Activated CD8-positive, alpha-beta memory T cell treated with anti-CD3 and anti-CD28 coated beads for 36 hours (primary cell): ENCODE measurements at regions not wholly inside any gene's neighbourhood (a gene's known extent, or its start where the extent isn't known, plus 50 kb on each side); places are given as distances from the start of the nearest gene placed in this dataset.

Experiments
- CTCF ChIA-PET: fragments of 350-600 bp; sonication (Branson Sonifier 250); formaldehyde crosslinking; loops from one replicate; lab custom pipeline; 2021; ENCODE audit warnings: antibody characterized with exemption; lab: Charles Lee
- POLR2A ChIA-PET: fragments of 350-600 bp; sonication (Branson Sonifier 250); formaldehyde crosslinking; loops from one replicate; lab custom pipeline; 2021; ENCODE audit warnings: antibody characterized with exemption; lab: Charles Lee

DNA sequence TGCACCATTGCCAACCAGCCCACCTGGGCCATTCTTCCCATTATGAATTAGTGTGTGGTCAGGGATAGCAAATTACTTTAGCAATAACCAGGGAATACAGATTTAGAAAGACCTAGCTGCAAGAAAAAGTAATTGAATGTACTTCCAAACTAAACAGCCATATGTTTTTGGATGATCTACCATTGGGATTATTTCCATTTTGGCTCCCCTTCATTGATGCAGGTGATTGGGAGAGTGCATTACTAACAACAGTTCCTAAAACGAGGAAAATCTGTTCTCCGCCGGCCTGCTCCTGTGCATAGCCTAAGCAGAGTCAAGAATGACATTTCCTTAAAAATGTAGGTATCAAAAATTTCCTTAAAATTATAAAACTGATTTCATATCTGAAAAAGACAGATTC lies 58.5 kb downstream of the MAIP1 start:
- CTCF ChIA-PET: no interaction called here
- POLR2A ChIA-PET: no interaction called here

DNA sequence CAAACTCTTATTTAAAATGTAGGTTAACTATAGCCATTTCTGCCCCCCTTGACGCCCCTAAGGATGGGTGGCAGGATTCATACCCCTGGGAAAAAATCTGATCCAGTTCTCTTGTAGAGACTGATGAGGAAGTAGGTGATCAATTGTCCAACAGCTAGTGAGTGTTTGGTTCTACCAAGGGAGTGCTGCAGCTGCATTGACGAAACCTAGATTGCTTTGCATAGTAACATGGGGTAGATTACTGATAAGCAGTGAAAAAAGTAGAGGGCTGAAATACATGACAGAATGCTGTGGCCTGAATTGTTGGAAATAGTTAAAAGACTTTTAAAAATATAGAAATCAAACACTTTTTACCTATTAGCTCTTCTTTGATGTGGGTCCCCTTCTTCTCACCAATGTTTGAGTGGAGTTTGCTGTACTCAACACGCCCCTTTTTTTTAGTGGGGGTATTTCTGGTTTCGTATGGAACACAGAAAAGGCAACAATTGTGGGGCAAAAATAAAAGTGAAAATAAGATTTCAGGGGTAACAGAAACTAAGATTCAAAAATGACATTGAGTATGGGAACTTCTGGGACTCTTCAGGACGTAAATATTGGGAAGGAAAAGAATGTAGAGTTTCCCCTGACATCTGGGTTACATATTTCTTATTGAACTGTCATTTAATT lies 66.2 kb downstream of the MAIP1 start:
- CTCF ChIA-PET: no interaction called here
- POLR2A ChIA-PET: no interaction called here

DNA sequence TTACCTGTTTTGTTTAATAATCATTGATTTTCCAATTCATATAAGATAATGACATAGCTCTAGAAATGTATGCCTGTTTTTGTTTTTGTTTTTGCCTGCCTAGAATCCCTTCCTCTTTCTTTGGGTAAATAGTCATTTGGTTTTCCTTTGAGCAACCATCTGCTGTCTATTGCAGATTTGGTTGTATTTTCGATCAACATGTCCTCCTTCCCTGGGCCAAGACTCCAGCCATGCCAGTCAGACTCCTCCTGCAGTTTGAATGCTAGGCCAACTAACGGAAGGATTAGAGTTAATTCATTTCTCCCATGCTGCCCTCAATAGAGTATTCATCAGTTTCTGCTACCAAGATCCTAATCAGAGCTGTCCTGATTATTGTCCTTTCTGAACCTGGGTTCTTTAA lies 67.1 kb downstream of the MAIP1 start:
- CTCF ChIA-PET: no interaction called here
- POLR2A ChIA-PET: no interaction called here

DNA sequence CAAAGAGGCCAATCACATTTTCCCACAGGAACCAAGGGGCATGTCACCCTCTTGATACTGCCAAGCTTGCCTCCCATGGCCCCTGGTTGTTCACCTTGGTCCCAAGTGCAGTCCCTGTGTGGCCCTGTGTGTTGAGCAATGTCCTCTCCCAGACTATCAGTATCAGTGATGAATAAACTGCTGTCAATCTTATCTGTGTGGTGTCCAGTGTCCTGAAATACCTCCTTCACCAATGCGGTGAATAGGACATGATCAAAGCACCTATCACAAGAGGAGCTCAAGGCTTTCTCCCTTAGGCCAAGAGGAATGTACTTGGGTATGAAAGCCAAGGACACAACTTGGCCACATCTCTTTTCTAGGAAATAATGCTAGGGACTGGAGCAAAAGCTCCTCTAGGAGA lies 68.2 kb downstream of the MAIP1 start:
- CTCF ChIA-PET: no interaction called here
- POLR2A ChIA-PET: no interaction called here

DNA sequence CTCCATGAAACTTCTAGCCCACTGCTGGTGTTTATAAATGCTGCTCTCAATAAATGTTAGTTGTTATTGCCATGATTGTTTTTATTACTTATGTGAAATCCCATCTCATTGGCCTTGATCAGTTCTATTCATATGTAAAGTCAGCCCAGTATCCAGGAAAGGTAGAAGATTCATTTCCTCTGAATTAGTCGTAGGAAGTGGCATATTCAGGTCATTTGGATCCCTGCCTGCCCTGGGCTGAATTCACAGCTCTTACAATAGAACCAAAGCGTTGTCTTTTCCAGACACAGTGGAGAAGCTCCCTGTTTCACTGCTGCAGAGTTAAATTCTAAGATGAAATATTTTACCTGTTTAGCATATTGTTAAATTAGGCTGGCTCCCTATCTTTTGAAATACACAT lies 70.3 kb downstream of the MAIP1 start:
- CTCF ChIA-PET: no interaction called here
- POLR2A ChIA-PET: no interaction called here

DNA sequence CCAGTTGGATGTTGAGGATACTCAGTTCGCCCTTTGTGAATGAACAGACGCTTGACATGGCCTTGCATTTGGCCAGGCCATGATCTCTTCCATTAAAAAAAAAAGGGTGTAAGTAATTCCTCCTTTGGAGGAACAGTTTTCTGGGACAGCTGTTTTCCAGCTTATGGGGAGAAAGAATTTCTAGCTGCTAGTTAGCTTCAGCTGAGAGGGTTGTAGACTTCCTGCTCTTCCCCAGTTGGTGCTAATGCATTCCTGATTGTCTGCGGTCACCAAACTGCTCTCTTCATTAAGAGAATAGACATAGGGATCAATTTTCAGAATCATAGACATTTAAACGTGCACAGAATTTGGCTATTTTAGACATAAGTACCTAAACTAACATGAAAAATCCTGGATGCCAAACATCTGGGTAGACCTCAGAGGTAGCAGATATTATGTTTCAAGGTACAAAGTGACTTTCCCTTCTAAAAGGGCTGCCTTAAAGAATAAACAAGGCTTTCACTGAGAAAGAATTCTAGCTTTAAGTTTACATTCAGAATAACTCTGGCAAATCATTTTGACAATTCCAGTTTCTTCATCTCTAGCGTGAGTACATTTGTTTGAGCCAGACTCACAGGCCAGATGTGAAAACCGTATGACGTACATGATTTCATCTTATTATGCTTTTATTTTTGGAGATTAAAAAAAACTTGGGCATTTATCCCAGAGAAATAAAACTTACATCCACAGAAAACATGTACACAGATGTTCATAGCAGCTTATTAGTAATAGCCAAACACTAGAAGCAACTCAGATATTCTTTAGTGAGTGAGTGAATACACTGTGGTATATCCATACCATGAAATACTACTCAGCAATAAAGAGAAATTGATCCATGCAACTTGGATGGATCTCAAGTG lies 71.2 kb downstream of the MAIP1 start:
- ChIA-PET CTCF (no interaction called here), POLR2A (no interaction called here)

DNA sequence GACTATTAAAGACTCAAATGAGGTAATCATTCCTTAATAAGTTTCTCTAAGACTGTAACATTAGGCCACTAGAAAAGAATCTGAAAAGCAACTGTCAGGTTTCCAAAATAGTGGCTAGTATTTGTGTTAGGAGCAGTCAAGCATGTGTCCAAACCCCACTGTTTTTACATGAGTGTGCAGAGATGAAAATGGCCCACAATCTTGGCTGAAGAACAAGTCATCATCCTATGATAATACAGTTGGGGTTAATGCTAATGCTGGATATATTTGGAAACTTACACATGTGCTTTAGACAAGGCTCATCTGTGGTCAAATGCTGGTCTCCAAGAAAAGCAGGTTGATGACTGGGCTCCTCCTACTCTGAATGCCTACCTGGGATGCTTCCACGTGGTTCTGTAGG lies 73.6 kb downstream of the MAIP1 start:
- ChIA-PET POLR2A (no interaction called here), CTCF (no interaction called here)

DNA sequence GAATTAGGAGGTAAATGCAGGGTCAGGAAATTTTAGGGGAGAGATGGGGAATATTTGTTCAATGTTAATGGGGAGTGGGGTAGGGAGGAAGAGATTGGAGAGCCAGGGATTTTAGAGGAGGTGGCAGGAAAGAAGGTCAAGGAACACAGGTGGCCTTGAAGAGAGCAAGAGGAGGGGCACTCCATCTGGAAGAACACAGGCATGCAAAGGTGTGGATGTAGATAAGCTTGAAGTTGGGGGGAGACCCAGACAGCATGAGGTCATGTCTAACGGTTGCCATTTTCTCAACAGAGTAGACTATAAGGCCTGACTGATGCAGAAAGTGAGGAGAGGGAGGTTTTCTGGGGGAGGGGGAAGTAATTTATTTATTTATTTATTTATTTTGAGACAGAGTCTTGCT lies 77.5 kb downstream of the MAIP1 start:
- ChIA-PET POLR2A (no interaction called here), CTCF (no interaction called here)

DNA sequence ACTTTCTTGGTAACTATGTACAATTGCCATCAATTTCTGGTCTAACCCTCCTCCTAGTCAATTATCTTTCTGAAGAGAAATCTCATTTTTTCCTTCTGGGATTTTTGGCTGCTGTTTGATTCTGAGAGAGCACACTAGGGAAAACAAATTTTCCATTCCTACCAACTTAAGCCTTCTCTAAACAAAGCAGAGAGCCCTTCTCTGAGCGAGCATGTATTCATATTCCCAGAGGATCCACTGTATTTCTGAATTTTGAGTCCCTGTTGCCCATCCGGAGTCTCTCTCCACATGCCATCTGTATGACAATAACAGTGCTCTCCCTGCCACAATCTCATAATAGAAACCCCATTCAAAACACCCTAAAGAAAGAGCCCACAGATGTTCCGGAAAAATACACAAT lies 78.5 kb downstream of the MAIP1 start:
- ChIA-PET POLR2A (no interaction called here), CTCF (no interaction called here)

DNA sequence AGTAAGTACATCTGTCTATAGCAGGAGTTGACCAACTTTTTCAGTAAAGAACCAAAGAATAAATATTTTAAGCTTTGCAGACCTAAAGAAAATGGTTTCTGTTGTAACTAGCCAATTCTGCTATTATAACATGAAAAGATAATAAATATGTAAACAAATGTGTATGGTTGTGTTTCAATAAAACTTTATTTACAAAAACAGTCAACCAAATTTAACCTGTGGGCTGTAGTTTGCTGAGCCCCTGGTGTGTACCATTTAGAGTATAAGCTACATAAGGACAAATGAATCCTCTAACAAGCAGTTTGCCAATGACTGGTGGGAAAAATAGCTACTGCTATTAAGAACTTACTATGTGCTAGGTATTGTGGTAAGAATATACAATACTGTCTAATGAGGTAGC lies 79.4 kb downstream of the MAIP1 start:
- CTCF ChIA-PET: no interaction called here
- POLR2A ChIA-PET: no interaction called here

DNA sequence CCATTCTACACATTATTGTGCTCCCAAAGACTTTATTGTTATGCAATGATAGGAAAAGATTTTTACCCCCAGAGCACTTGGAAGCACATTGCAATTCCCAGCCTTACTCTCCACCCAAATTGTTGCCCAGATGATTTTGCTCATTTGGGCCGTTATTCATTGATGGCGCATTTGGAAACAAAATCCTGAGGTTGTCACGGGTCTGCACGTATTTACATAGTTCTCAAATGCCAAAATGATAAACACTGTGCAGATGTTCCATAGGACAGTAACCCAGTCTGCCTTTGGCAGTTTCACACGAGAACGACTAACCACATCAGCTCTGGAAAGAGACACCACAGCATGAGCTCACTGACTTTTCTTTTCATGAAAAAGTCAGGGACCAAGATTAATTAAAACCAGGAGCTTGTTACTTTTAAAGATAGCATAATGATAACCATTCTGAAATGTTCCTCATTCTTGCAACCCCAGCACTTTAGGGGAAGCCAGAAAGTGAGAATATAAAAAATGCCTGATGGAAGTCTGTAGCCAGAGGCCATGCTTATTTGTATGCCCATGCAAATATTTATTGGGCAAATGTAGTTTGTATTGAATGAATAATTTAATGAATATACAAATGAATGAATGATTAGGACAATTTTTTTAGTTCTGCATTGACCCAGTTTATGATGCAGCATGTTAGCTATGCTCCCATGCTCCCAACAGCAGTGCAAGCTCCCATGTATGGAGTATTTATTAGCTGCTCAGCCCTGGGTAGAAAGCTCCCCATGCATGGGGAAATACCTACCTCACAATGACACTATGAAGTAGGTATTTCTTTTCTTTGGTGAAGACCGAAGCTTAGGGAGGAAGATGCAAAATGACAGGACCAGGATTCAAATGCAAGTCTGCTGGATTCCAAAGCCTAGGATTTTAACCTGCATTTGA lies 84.6 kb downstream of the MAIP1 start:
- POLR2A ChIA-PET: no interaction called here

DNA sequence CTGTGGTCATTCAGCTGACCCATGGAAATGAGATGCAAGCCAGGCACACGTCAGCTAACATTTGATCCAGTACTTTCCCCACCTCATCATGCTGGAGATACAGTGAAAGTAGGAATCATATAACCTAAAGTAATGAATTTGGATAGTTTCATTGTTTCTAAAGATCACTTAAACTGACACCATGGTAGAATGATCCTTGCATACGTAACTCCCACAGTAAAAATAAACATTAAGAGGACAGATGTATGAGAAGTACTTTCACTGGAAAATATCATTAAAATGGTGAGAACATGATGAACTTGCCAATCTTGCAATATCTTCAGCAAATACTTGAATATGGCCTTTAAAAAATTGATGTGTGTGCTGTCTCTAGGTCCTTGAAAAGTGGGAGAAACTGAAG lies 85.4 kb downstream of the MAIP1 start:
- CTCF ChIA-PET: no interaction called here
- POLR2A ChIA-PET: no interaction called here

More for the DNA sequence above, 84.6 kb downstream of the MAIP1 start:
- CTCF ChIA-PET: no interaction called here

DNA sequence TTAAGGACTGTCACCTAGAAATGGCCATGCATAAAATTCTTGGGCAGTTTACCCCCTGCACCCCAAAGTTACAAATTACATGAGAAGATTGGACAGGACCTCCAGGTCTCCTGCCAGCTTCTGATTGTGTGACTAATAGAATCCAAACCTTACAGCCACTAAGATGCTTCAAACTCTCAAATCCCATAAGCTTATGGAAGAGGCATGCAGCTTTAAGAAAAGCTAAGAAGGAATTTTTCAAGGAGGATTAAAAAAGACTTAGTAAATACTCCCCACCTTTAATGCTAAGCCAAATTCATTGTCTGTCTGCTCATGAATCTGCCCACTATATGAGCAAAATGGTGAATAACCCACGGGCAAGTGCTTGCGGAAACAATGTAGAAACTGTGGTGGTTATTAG lies 86.3 kb downstream of the MAIP1 start:
- ChIA-PET CTCF (no interaction called here), POLR2A (no interaction called here)

DNA sequence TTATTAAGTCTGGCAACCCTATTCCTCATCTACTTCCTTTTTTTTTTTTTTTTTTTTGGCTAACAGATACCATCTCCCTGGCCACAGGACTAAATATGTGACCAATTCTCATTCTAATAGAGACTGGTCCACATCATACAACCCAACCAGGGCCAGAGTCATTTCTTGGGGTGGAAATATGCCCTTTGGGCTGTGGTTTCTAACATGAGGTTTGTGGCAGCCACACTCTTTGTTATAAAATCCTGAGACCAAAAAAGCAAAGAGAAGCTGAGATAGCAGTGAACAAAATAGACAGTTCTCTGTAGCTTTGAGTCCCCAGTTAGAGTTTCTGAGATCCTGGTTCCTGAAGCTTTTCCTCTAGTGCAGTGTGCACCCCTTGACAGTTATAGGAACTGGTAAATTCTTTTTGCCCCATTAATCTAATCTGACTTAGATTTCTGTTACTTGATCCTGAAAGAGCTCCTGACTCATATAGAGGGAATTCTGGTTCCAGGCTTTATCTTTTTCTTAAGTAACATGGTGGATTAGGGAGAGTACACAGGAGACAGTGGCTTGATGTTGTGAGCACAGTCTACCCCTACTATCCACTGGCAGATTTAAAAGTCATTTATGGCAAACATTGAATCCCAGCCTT lies 86.8 kb downstream of the MAIP1 start:
- ChIA-PET CTCF (interaction anchor here (0.7 kb wide), 1 partner anchor 104 kb away, joined by 3 read pairs; no protein-coding TSS in a partner anchor), POLR2A (no interaction called here)

DNA sequence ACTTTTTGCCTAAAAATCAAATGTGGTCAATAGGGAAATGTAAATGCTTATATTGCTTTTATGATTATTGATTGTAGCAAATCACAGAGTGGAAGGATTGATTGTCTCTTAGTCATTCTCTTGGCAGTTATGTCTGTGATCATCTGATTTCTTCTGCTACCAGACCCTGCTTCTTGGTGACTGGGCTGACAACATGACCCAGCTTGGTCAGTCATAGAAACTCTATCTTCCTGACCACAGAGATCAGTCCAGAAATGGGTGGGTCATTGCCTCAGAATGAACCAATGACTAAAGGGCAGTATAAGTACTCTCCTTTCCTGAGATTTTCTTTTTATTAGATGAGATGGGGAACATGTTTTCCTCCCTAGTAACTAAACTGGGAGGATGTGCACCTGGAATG lies 87.6 kb downstream of the MAIP1 start:
- ChIA-PET POLR2A (no interaction called here), CTCF (no interaction called here)

DNA sequence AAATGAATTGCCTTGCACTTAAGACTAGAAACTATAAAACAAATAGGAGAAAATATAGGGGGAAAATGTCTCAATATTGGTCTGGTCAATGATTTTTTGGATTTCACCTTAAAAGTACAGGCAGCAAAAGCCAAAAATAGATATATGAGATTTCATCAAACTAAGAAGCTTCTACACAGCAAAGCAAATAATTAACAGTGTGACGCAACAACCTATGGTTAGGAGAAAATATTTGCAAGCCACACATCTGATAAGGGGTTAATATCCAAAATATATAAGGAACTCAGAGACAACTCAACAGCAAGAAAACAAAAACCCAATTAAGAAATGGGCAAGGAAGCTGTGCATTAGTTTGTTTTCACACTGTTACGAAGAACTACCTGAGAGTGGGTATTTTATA lies 89.1 kb downstream of the MAIP1 start:
- CTCF ChIA-PET: no interaction called here
- POLR2A ChIA-PET: no interaction called here

DNA sequence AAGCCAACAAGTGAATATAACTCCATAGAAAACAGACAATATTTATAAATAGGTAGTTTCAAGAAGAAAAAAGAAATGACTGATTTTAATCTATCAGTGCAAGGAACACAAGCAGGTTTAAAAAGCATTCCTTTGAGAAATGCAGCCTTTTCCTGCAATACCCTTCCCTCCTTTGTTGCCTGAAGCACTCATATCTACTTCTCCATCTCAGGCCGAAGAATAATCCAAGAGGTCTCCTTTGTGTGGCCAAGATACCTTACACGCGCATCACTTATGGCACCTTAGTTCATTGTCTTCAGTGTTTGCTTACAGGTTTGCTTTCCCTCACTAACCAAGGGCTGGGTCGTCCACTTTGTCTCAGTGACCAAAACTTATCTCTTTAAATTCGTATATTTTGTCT lies 93.0 kb downstream of the MAIP1 start:
- ChIA-PET CTCF (no interaction called here), POLR2A (no interaction called here)

DNA sequence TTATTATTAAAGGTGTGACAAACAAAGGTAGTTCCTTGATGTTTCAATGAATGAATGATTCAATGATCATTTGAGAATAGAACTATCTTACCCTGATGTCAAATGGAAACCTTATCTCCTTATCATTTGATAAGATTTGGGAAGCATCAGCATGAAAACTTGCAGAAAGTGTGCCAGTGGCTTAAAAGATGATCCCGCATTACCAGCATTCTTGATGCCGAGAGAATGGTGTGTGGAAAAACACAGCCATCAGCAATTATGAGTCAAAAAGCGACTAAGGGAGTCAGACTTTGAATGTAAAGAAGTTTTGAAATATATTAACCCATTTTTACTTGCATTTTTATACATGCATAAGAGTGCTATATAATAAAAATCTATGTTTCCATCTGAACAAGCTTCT lies 93.7 kb downstream of the MAIP1 start:
- ChIA-PET CTCF (no interaction called here), POLR2A (no interaction called here)

DNA sequence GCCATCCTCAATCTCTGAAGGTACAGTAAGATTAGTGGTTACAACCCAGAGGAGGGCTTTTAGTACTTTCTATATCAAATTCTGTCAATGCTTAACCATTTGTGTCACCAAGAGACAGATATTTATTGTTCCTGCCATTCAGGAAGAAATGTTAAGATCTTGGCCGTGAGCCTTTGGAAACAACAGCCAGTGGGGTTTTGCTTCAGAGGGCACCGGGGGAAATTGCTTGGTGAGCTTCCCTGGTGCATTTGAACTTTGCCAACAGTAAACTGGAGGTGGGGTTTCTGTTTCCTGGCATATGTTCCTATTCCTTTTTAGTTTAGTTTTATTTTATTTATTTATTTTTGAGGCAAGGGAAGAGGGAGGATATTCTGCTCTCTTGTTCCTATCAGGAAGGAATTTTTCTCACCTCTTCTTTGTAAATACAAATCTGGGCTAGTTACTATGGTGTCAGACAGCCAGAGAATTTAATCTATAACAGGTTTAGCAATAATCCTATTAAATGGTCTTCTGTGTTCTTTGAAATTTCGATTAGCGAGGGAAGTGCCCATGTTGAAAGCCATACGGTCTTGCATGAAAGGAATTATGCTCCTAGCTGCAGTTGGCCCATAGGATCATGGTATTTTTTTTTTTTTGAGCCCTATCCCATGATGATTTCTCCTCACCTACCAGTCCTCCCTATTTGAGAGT lies 95.7 kb downstream of the MAIP1 start:
- ChIA-PET CTCF (no interaction called here), POLR2A (no interaction called here)
